HL-60/S4 treated with phorbol 12-myristate 13-acetate at 8.2 ng/mL for 4 days and 3 days (cell line): ENCODE measurements at regions not wholly inside any gene's neighbourhood (a gene's known extent, or its start where the extent isn't known, plus 50 kb on each side); places are given as distances from the start of the nearest gene placed in this dataset.

Experiments
- in situ Hi-C: fragments of 300-500 bp; cut with MboI; formaldehyde crosslinking; loops from 2 replicates; pipeline ENCODE4 v1.15.0; 2022; ENCODE audit warnings: low sequenced_read_pairs

- in situ Hi-C loops: no loop called here
Observed at GRCh38 chr16:85252461-85252860, 140.2 kb upstream of the CIBAR2 start.

- in situ Hi-C loops: no loop called here
Observed at GRCh38 chr16:85253084-85253941, 141.0 kb upstream of the CIBAR2 start.

GRCh38 chr16:85254051-85254450, 141.8 kb upstream of the CIBAR2 start:
- in situ Hi-C loops: no loop called here

GRCh38 chr16:85254921-85255320, 142.6 kb upstream of the CIBAR2 start:
- in situ Hi-C loops: no loop called here

GRCh38 chr16:85255777-85256176, 143.5 kb upstream of the CIBAR2 start:
- in situ Hi-C loops: no loop called here

GRCh38 chr16:85256190-85256739, 144.0 kb upstream of the CIBAR2 start:
- in situ Hi-C loops: no loop called here

- in situ Hi-C loops: no loop called here
Observed at GRCh38 chr16:85257483-85257882, 145.2 kb upstream of the CIBAR2 start.

GRCh38 chr16:85258166-85258565, 145.9 kb upstream of the CIBAR2 start:
- in situ Hi-C loops: no loop called here

GRCh38 chr16:85258629-85259028, 146.4 kb upstream of the CIBAR2 start:
- in situ Hi-C loops: no loop called here

GRCh38 chr16:85259115-85259831, 147.0 kb upstream of the CIBAR2 start:
- in situ Hi-C loops: no loop called here

- in situ Hi-C loops: no loop called here
Observed at GRCh38 chr16:85259832-85260167, 147.5 kb upstream of the CIBAR2 start.

GRCh38 chr16:85261204-85261603, 148.9 kb upstream of the CIBAR2 start:
- in situ Hi-C loops: no loop called here

- in situ Hi-C loops: no loop called here
Observed at GRCh38 chr16:85261657-85262557, 149.6 kb upstream of the CIBAR2 start.

GRCh38 chr16:85262558-85263238, 150.4 kb upstream of the CIBAR2 start:
- in situ Hi-C loops: no loop called here

- in situ Hi-C loops: no loop called here
Observed at GRCh38 chr16:85263239-85263585, 150.9 kb upstream of the CIBAR2 start.

- in situ Hi-C loops: no loop called here
Observed at GRCh38 chr16:85264752-85265151, 152.5 kb upstream of the CIBAR2 start.

GRCh38 chr16:85265161-85265784, 153.0 kb upstream of the CIBAR2 start:
- in situ Hi-C loops: no loop called here

- in situ Hi-C loops: no loop called here
Observed at GRCh38 chr16:85265810-85266209, 153.5 kb upstream of the CIBAR2 start.

GRCh38 chr16:85266857-85267256, 154.6 kb upstream of the CIBAR2 start:
- in situ Hi-C loops: no loop called here

- in situ Hi-C loops: no loop called here
Observed at GRCh38 chr16:85267414-85267945, 155.2 kb upstream of the CIBAR2 start.
